ENCODE measurements at regions not wholly inside any gene's neighbourhood (a gene's known extent, or its start where the extent isn't known, plus 50 kb on each side); places are given as distances from the start of the nearest gene placed in this dataset.

GRCh38 chr13:82681535-82681934, 1200.7 kb downstream of the SLITRK1 start:
- POLR2A ChIA-PET, result no interaction called here
- Histone ChIP-seq H4K20me1 (ENCODE audit: control insufficient read depth, insufficient read depth, low read length, poor library complexity, severe bottlenecking) (no peaks in the 10 kb centered on the region), H3K4me2 (replicated peaks; ENCODE audit: low read depth, low read length, poor library complexity, severe bottlenecking) (no peak overlapping the region), H3K36me3 (replicated peaks in 1 of 2; ENCODE audit: control extremely low read depth in 1 of 2, control insufficient read depth in 1 of 2, extremely low read depth in 1 of 2, insufficient read depth in 2 of 2, low read length in 1 of 2) (no peaks in the 10 kb centered on the region), H3K27ac (ENCODE audit: low read length in 2 of 2) (no peak overlapping the region), H3K4me1 (ENCODE audit: control insufficient read depth in 2 of 2, insufficient read depth in 2 of 2, low read length in 2 of 2) (no peaks in the 10 kb centered on the region), H3K79me2 (ENCODE audit: control insufficient read depth, insufficient read depth, low read length) (no peaks in the 10 kb centered on the region), H3K9me3 (ENCODE audit: control extremely low read depth in 1 of 3, control insufficient read depth in 2 of 3, insufficient read depth in 1 of 3, low read length in 2 of 3) (peaks cover 0 to 2% (median 0%) of the 10 kb centered on the region in 3 donors), H3K9ac (ENCODE audit: low read length) (no peak overlapping the region), H3K4me3 (ENCODE audit: control extremely low read depth in 1 of 5, extremely low read depth in 1 of 5, insufficient read depth in 1 of 5, low read depth in 2 of 5, low read length in 4 of 5) (no peak overlapping the region), H2AFZ (ENCODE audit: insufficient read depth, low read depth, low read length, poor library complexity, severe bottlenecking) (no peak overlapping the region), H3K27me3 (replicated peaks in 1 of 4; ENCODE audit: control extremely low read depth in 1 of 4, control insufficient read depth in 3 of 4, insufficient read depth in 4 of 4, low read length in 3 of 4) (no peaks in the 10 kb centered on the region)
- intact Hi-C loops (cut with micrococcal nuclease), result no loop called here
- TF ChIP-seq EZH2 (IDR thresholded peaks at IDR 0.05; ENCODE audit: borderline replicate concordance, insufficient read depth, low read depth, low read length, poor library complexity, severe bottlenecking) (no peak), CTCF (IDR thresholded peaks at IDR 0.05) (no peak)
- Mint-ChIP-seq H3K27ac (no peak overlapping the region), H3K4me1 (no peaks in the 10 kb centered on the region), H3K9me3 (ENCODE audit: insufficient read depth) (peaks cover 2% of the 10 kb centered on the region), H3K4me3 (no peak overlapping the region), H3K27me3 (no peaks in the 10 kb centered on the region)
- CTCF ChIA-PET, result no interaction called here
- ATAC-seq (ENCODE audit: low read depth) (no peak), DNase-seq (no peak)
- WGBS (ENCODE audit: insufficient coverage), result 68% methylated on average over 4 of the region's 4 CpGs

GRCh38 chr13:82678052-82678451, 1204.2 kb downstream of the SLITRK1 start:
- H3K36me3 ChIP-seq (replicated peaks in 1 of 2; ENCODE audit: control extremely low read depth in 1 of 2, control insufficient read depth in 1 of 2, extremely low read depth in 1 of 2, insufficient read depth in 2 of 2, low read length in 1 of 2), result no peaks in the 10 kb centered on the region
- DNase-seq (no peak), ATAC-seq (ENCODE audit: low read depth) (no peak)
- CTCF ChIA-PET, result no interaction called here
- intact Hi-C loops (cut with micrococcal nuclease), result no loop called here
- H2AFZ ChIP-seq (ENCODE audit: insufficient read depth, low read depth, low read length, poor library complexity, severe bottlenecking), result no peak overlapping the region
- no peak overlapping the region for H3K27ac Mint-ChIP-seq
- H3K4me3 ChIP-seq (ENCODE audit: control extremely low read depth in 1 of 5, extremely low read depth in 1 of 5, insufficient read depth in 1 of 5, low read depth in 2 of 5, low read length in 4 of 5), result no peak overlapping the region
- no peaks in the 10 kb centered on the region for H3K27me3 Mint-ChIP-seq
- WGBS (ENCODE audit: insufficient coverage), result no CpG with 5 or more reads among the region's 3 CpGs
- H3K27ac ChIP-seq (ENCODE audit: low read length in 2 of 2), result no peak overlapping the region
- no peaks in the 10 kb centered on the region for H3K79me2 ChIP-seq (ENCODE audit: control insufficient read depth, insufficient read depth, low read length)
- no peak overlapping the region for H3K9ac ChIP-seq (ENCODE audit: low read length)
- peaks cover 0 to 4% (median 0%) of the 10 kb centered on the region in 3 donors for H3K9me3 ChIP-seq (ENCODE audit: control extremely low read depth in 1 of 3, control insufficient read depth in 2 of 3, insufficient read depth in 1 of 3, low read length in 2 of 3)
- H3K4me3 Mint-ChIP-seq, result no peak overlapping the region
- peaks cover 2% of the 10 kb centered on the region for H3K9me3 Mint-ChIP-seq (ENCODE audit: insufficient read depth)
- no peaks in the 10 kb centered on the region for H3K4me1 ChIP-seq (ENCODE audit: control insufficient read depth in 2 of 2, insufficient read depth in 2 of 2, low read length in 2 of 2)
- POLR2A ChIA-PET, result no interaction called here
- no peaks in the 10 kb centered on the region for H3K27me3 ChIP-seq (replicated peaks in 1 of 4; ENCODE audit: control extremely low read depth in 1 of 4, control insufficient read depth in 3 of 4, insufficient read depth in 4 of 4, low read length in 3 of 4)
- no peak overlapping the region for H3K4me2 ChIP-seq (replicated peaks; ENCODE audit: low read depth, low read length, poor library complexity, severe bottlenecking)
- H4K20me1 ChIP-seq (ENCODE audit: control insufficient read depth, insufficient read depth, low read length, poor library complexity, severe bottlenecking), result no peaks in the 10 kb centered on the region
- TF ChIP-seq CTCF (IDR thresholded peaks at IDR 0.05), result no peak
- TF ChIP-seq EZH2 (IDR thresholded peaks at IDR 0.05; ENCODE audit: borderline replicate concordance, insufficient read depth, low read depth, low read length, poor library complexity, severe bottlenecking), result no peak
- no peaks in the 10 kb centered on the region for H3K4me1 Mint-ChIP-seq
